Chondrocyte (in vitro differentiated cells): ENCODE measurements at regions not wholly inside any gene's neighbourhood (a gene's known extent, or its start where the extent isn't known, plus 50 kb on each side); places are given as distances from the start of the nearest gene placed in this dataset.

ENCODE experiments used
- DNase-seq: peaks from one replicate; pipeline ENCODE4 v3.0.0; 2021; ENCODE audit warnings: mixed read lengths, low spot score
- H3K27ac Mint-ChIP-seq: one replicate; pipeline ENCODE4 v1.8.0; 2021; ENCODE audit warnings: mild to moderate bottlenecking, moderate library complexity, mixed read lengths; ENCODE audit not compliant: unreplicated experiment
- H3K27me3 Mint-ChIP-seq: 2 replicates; pipeline ENCODE4 v1.8.0; 2021; ENCODE audit warnings: low read depth, mixed read lengths
- H3K36me3 Mint-ChIP-seq: 2 replicates; pipeline ENCODE4 v1.8.0; 2021; ENCODE audit warnings: low read depth, mixed read lengths
- H3K4me1 Mint-ChIP-seq: 2 replicates; pipeline ENCODE4 v1.8.0; 2021; ENCODE audit warnings: low read depth, mild to moderate bottlenecking, mixed read lengths
- H3K4me3 Mint-ChIP-seq: one replicate; pipeline ENCODE4 v1.8.0; 2021; ENCODE audit warnings: mild to moderate bottlenecking, moderate library complexity, mixed read lengths; ENCODE audit not compliant: unreplicated experiment
- H3K9me3 Mint-ChIP-seq: 2 replicates; pipeline ENCODE4 v1.8.0; 2021; ENCODE audit warnings: low read depth, mixed read lengths
- CTCF ChIP-seq: fragments of 200-600 bp; sonication (generic); IDR thresholded peaks from 2 replicates; pipeline ENCODE4 v1.5.0; 2021; ENCODE audit warnings: antibody characterized with exemption, mild to moderate bottlenecking, moderate library complexity

GRCh38 chr20:57030611-57031600 lies 235.5 kb downstream of the BMP7 start:
- H3K36me3 Mint-ChIP-seq: no peaks in the 10 kb centered on the region
- H3K4me3 Mint-ChIP-seq: no peak overlapping the region
- peak; percentile 18 for TF ChIP-seq CTCF
- H3K27me3 Mint-ChIP-seq: no peaks in the 10 kb centered on the region
- peaks cover 51% of the 10 kb centered on the region for H3K4me1 Mint-ChIP-seq
- peaks cover 4% of the 10 kb centered on the region for H3K9me3 Mint-ChIP-seq
- peak overlapping the region; percentile 86 for H3K27ac Mint-ChIP-seq
- no peak for DNase-seq

DNA sequence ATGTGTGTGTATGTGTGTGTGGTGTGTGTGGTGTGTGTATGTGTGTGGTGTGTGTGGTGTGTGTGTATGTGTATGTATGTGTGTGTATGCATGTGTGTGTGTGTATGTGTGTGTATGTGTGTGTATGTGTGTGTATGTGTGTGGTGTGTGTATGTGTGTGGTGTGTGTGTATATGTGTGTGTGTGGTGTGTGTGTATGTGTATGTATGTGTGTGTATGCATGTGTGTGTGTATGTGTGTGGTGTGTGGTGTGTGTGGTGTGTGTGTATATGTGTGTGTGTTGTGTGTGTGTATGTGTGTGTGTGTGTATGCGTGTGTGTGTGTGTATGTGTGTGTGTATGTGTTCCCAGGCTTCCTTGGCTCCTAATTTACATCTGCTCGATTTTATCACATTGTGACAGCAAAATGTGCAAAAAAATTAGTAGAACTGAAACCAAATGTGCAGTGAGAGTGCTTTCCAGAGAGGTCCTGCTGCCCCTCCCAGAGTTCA lies 234.5 kb downstream of the BMP7 start:
- no peak for DNase-seq
- Mint-ChIP-seq H3K4me3 (no peak overlapping the region), H3K9me3 (peaks cover 4% of the 10 kb centered on the region), H3K4me1 (peaks cover 44% of the 10 kb centered on the region), H3K27me3 (no peaks in the 10 kb centered on the region), H3K27ac (peak overlapping the region; percentile 86), H3K36me3 (no peaks in the 10 kb centered on the region)
- no peak for TF ChIP-seq CTCF

DNA sequence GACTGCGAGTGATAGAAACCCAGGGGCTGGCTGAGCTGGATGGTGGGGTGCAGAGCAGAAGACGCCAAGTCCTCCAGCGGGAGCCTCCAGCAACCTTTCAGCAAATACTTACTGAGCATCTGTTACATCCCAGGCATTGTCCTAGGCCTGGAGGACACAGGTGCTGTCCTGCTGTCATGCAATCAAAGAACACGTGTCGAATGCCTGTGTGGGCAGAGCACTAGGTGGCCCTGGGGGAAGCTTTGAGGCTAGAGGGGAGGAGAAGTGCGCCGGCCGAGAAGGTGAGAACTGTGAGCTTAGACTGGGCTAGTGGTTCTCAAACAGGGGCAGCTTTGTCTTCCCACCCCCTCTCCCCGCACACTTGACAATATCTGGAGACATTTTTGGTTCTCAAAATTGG lies 233.6 kb downstream of the BMP7 start:
- Mint-ChIP-seq H3K36me3 (no peaks in the 10 kb centered on the region), H3K27ac (no peak overlapping the region), H3K4me3 (no peak overlapping the region), H3K27me3 (no peaks in the 10 kb centered on the region), H3K9me3 (peaks cover 4% of the 10 kb centered on the region), H3K4me1 (peaks cover 44% of the 10 kb centered on the region)
- DNase-seq: no peak
- no peak for TF ChIP-seq CTCF

- no peak overlapping the region for H3K4me3 Mint-ChIP-seq
- TF ChIP-seq CTCF: no peak
- H3K9me3 Mint-ChIP-seq: peaks cover 4% of the 10 kb centered on the region
- peaks cover 44% of the 10 kb centered on the region for H3K4me1 Mint-ChIP-seq
- no peak for DNase-seq
- no peaks in the 10 kb centered on the region for H3K36me3 Mint-ChIP-seq
- no peaks in the 10 kb centered on the region for H3K27me3 Mint-ChIP-seq
- H3K27ac Mint-ChIP-seq: no peak overlapping the region
Observed at GRCh38 chr20:57034001-57034400, 232.4 kb downstream of the BMP7 start.

- Mint-ChIP-seq H3K9me3 (peaks cover 4% of the 10 kb centered on the region), H3K4me1 (peaks cover 11% of the 10 kb centered on the region), H3K36me3 (no peaks in the 10 kb centered on the region), H3K27ac (no peak overlapping the region), H3K27me3 (no peaks in the 10 kb centered on the region), H3K4me3 (no peak overlapping the region)
- no peak for TF ChIP-seq CTCF
- DNase-seq: no peak
Observed at GRCh38 chr20:57037689-57038088, 228.8 kb downstream of the BMP7 start.
